Panc1 (cell line): ENCODE measurements at regions not wholly inside any gene's neighbourhood (a gene's known extent, or its start where the extent isn't known, plus 50 kb on each side); places are given as distances from the start of the nearest gene placed in this dataset.

Experiments used
- ATAC-seq: fragments of 200-7000 bp; cut with Tn5 transposase; 2 replicates; pipeline ENCODE4 v1.9.1; 2020; ENCODE audit warnings: mild to moderate bottlenecking, moderate library complexity
- BruUV-seq: library from RNA; stranded (reverse); fragments of 400-500 nt; replicated peaks from 2 replicates; lab custom pipeline; 2021; lab: Mats Ljungman, UMichigan
- CTCF ChIA-PET: fragments of 300-600 bp; sonication (Branson Sonifier 250); formaldehyde crosslinking; loops from one replicate; lab custom pipeline; 2022; ENCODE audit warnings: antibody characterized with exemption; lab: Charles Lee
- POLR2A ChIA-PET: fragments of 300-600 bp; sonication (Branson Sonifier 250); formaldehyde crosslinking; loops from one replicate; lab custom pipeline; 2022; ENCODE audit warnings: antibody characterized with exemption; lab: Charles Lee
- DNase-seq: peaks from one replicate; pipeline ENCODE4 v3.0.0-alpha.2; 2010; ENCODE audit warnings: low read depth, low spot score
- H3K27ac ChIP-seq: 2 replicates; pipeline ENCODE4 v1.5.1; 2011; ENCODE audit warnings: mild to moderate bottlenecking, low read length, inconsistent platforms
- H3K27me3 ChIP-seq: fragments of 200-500 bp; sonication (Bioruptor generic); 2 replicates; pipeline ENCODE4 v1.6.0; 2014; ENCODE audit warnings: low read length, inconsistent platforms; ENCODE audit not compliant: control insufficient read depth, insufficient read depth
- H3K36me3 ChIP-seq: fragments of 200-500 bp; sonication (Bioruptor generic); 2 replicates; pipeline ENCODE4 v1.5.1; 2014; ENCODE audit warnings: inconsistent platforms, mild to moderate bottlenecking, low read length, moderate library complexity; ENCODE audit not compliant: control insufficient read depth, insufficient read depth
- H3K4me1 ChIP-seq: 2 replicates; pipeline ENCODE4 v1.5.1; 2011; ENCODE audit warnings: inconsistent platforms, mild to moderate bottlenecking, low read length, moderate library complexity; ENCODE audit not compliant: control insufficient read depth, insufficient read depth
- H3K4me3 ChIP-seq, 2 experiments: 2 replicates each; pipeline ENCODE4 v1.5.1; 2011 to 2012; ENCODE audit warnings: low read depth in 2 of 2, low read length in 2 of 2, mild to moderate bottlenecking in 2 of 2, inconsistent platforms in 1 of 2, moderate library complexity in 1 of 2
- H3K9me3 ChIP-seq: fragments of 200-500 bp; sonication (Bioruptor generic); 2 replicates; pipeline ENCODE4 v1.5.1; 2014; ENCODE audit warnings: low read depth, mild to moderate bottlenecking, inconsistent platforms, low read length, moderate library complexity; ENCODE audit not compliant: control insufficient read depth, insufficient read depth
- CTCF ChIP-seq: fragments of 450-650 bp; IDR thresholded peaks from 2 replicates; pipeline ENCODE4 v1.5.1; 2017; ENCODE audit warnings: mild to moderate bottlenecking
- POLR2AphosphoS5 ChIP-seq: IDR thresholded peaks from 2 replicates; pipeline ENCODE4 v1.6.1; 2012; ENCODE audit warnings: mild to moderate bottlenecking, low read depth, low read length, moderate library complexity
- REST ChIP-seq, 2 experiments: IDR thresholded peaks; 2 replicates each; pipeline ENCODE4 v1.6.1; 2011 to 2012; ENCODE audit warnings: low read depth in 2 of 2, control low read depth in 1 of 2, low read length in 1 of 2, mild to moderate bottlenecking in 1 of 2, moderate library complexity in 1 of 2; ENCODE audit not compliant: insufficient read depth in 1 of 2
- SIN3A ChIP-seq: IDR thresholded peaks from 2 replicates; pipeline ENCODE4 v1.6.1; 2012; ENCODE audit warnings: low read depth, mild to moderate bottlenecking, low read length, moderate library complexity, borderline replicate concordance; ENCODE audit not compliant: insufficient read depth
- TCF7L2 ChIP-seq: IDR thresholded peaks from 2 replicates; pipeline ENCODE4 v1.6.1; 2011; ENCODE audit warnings: mild to moderate bottlenecking, low read depth, low read length, inconsistent platforms
- in situ Hi-C: cut with HindIII; loops from 2 replicates; pipeline ENCODE4 v1.10.0; 2016; ENCODE audit warnings: low sequenced_read_pairs, low pct_unique_long_range_greater_than_20kb
- intact Hi-C: fragments of 100-400 bp; cut with micrococcal nuclease; formaldehyde crosslinking; loops from one replicate; pipeline ENCODE4 v1.10.0; 2022; ENCODE audit not compliant: unreplicated experiment

DNA sequence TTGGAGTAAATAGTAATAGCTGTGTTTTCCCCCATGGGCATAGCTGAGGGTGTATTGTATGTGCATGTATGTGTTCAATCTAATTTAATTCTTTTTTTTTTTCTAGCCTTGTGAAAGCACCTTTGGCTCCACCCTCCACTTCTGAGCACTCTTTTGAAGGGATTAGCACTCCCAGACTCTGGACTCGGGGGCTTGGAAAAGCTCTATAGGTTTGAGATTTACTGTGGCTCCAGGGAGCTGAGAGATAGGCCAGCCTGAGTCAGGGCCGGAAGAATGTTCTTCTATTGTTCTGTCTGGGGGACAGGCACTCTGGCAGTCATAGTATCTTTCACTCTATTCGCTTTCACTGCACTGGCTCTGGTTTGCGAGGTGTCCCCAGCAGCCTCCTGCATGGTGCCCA lies 540.0 kb upstream of the TBX3 start:
- DNase-seq: no peak
- H3K27ac ChIP-seq: no peak overlapping the region

DNA sequence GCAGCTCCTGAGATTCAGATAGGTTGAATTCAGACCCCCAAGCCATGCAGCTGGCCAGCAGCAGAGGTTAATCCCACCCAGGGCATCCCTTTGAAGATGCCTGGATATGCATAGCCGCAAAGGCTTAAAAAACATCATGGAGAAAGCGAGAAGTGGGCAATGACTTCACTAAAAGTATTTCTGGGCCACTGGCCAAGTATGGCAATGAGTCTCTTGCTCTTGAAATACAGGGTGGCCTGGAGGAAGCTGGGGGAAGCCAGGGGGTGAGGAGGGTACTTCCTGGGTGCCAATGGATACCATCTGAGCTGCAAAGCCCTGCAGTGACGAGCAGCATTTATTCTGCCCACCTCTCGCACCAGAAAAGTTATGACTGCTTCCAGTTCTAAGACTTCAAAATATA lies 539.3 kb upstream of the TBX3 start:
- Histone ChIP-seq H3K4me1 (no peaks in the 10 kb centered on the region), H3K9me3 (no peaks in the 10 kb centered on the region), H3K36me3 (no peaks in the 10 kb centered on the region), H3K27ac (no peak overlapping the region), H3K4me3 (no peak overlapping the region), H3K27me3 (no peaks in the 10 kb centered on the region)
- POLR2A ChIA-PET: no interaction called here
- DNase-seq (peak; percentile 20), ATAC-seq (no peak)
- CTCF ChIA-PET: no interaction called here
- no TSS peak for BruUV-seq
- in situ Hi-C loops: no loop called here
- TF ChIP-seq CTCF: no peak
- TF ChIP-seq REST (IDR thresholded peaks at IDR 0.05; ENCODE audit: insufficient read depth in 1 of 2, low read depth in 2 of 2, low read length in 1 of 2): no peak
- no peak for TF ChIP-seq TCF7L2
- no peak for TF ChIP-seq POLR2AphosphoS5
- no peak for TF ChIP-seq SIN3A
- intact Hi-C loops: no loop called here

More for the DNA sequence above, 540.0 kb upstream of the TBX3 start:
- no peaks in the 10 kb centered on the region for H3K4me1 ChIP-seq
- H3K9me3 ChIP-seq: no peaks in the 10 kb centered on the region
- H3K27me3 ChIP-seq: no peaks in the 10 kb centered on the region
- in situ Hi-C loops: no loop called here
- intact Hi-C loops: no loop called here
- TF ChIP-seq SIN3A: no peak
- no peaks in the 10 kb centered on the region for H3K36me3 ChIP-seq
- ChIA-PET CTCF (no interaction called here), POLR2A (no interaction called here)
- H3K4me3 ChIP-seq: no peak overlapping the region
- no TSS peak for BruUV-seq
- no peak for ATAC-seq

DNA sequence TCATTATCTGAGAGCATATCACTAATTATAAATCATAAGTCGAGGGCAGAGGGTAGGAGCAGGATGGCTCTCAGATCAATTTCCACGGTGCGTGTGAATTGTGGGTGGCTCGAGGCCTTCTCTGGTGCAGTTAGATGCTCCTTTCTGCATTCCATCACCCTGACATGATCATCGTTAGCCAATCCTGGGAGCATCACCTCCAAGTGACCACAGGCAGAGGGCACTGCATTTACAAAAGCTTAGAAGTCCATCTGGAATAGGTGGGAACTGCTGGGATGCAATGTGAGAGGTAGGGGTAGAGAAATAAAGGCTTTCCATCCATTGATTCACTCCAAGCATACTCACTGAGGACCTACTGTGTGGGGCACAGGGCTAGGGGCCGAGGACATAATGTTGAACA lies 538.2 kb upstream of the TBX3 start:
- ChIA-PET POLR2A (no interaction called here), CTCF (no interaction called here)
- DNase-seq (no peak), ATAC-seq (no peak)
- H3K27me3 ChIP-seq: no peaks in the 10 kb centered on the region
- H3K9me3 ChIP-seq: no peaks in the 10 kb centered on the region
- TF ChIP-seq REST (IDR thresholded peaks at IDR 0.05; ENCODE audit: insufficient read depth in 1 of 2, low read depth in 2 of 2, low read length in 1 of 2): no peak
- no peak for TF ChIP-seq CTCF
- TF ChIP-seq SIN3A: no peak
- no peak for TF ChIP-seq POLR2AphosphoS5
- no peak for TF ChIP-seq TCF7L2
- BruUV-seq: no TSS peak
- no peak overlapping the region for H3K27ac ChIP-seq
- in situ Hi-C loops: no loop called here
- H3K4me3 ChIP-seq: no peak overlapping the region
- no peaks in the 10 kb centered on the region for H3K36me3 ChIP-seq
- intact Hi-C loops: no loop called here
- no peaks in the 10 kb centered on the region for H3K4me1 ChIP-seq
